Esophagus muscularis mucosa (tissue), 4 donors: ENCODE measurements at regions not wholly inside any gene's neighbourhood (a gene's known extent, or its start where the extent isn't known, plus 50 kb on each side); places are given as distances from the start of the nearest gene placed in this dataset.
"Not testable (repeated sequence)": the region's sequence is repeated elsewhere in the genome, so short reads cannot be mapped to it uniquely, and the experiment has no call there.

Experiments
- DNase-seq: peaks from one replicate; pipeline ENCODE4 v3.0.0-alpha.2; 2017; ENCODE audit errors: extremely low spot score
- H3K27ac ChIP-seq, 4 donors: fragments of 200-600 bp; sonication (generic); replicated peaks in 1 of 4; 1 replicate in 3 of 4; 2 replicates in 1 of 4; pipeline ENCODE4 v1.5.1; 2016 to 2019; ENCODE audit warnings: mild to moderate bottlenecking in 1 of 4
- H3K27me3 ChIP-seq, 4 donors: fragments of 200-600 bp; sonication (generic); one replicate each; pipeline versions ENCODE4 v1.5.1 to v1.6.0; 2016 to 2019
- H3K36me3 ChIP-seq, 4 donors: fragments of 200-600 bp; sonication (generic); one replicate each; pipeline ENCODE4 v1.5.1; 2016 to 2019
- H3K4me1 ChIP-seq, 4 donors: fragments of 200-600 bp; sonication (generic); one replicate each; pipeline ENCODE4 v1.5.1; 2016 to 2019
- H3K4me3 ChIP-seq, 4 donors: fragments of 200-600 bp; sonication (generic); 1 replicate in 2 of 4; 2 replicates in 2 of 4; pipeline ENCODE4 v1.5.1; 2016 to 2019; ENCODE audit warnings: mild to moderate bottlenecking in 4 of 4, moderate library complexity in 1 of 4
- H3K9me3 ChIP-seq, 4 donors: fragments of 200-600 bp; sonication (generic); 1 replicate in 3 of 4; 2 replicates in 1 of 4; pipeline ENCODE4 v1.5.1; 2016 to 2019
- EP300 ChIP-seq: sonication (generic); formaldehyde crosslinking; IDR thresholded peaks from one replicate; pipeline ENCODE4 v1.6.1; 2017; ENCODE audit warnings: antibody characterized with exemption
- POLR2A ChIP-seq: fragments of 450-650 bp; IDR thresholded peaks from one replicate; pipeline ENCODE4 v1.6.1; 2017; ENCODE audit warnings: antibody characterized with exemption, moderate library complexity, mild to moderate bottlenecking, low read depth
- POLR2AphosphoS5 ChIP-seq, 2 donors: sonication (generic); formaldehyde crosslinking; IDR thresholded peaks; one replicate each; pipeline ENCODE4 v1.6.1; 2017; ENCODE audit warnings: antibody characterized with exemption in 2 of 2
- WGBS: methylation state at CpG from one replicate; pipeline ENCODE4 v1.1.5; 2018; 5-methylcytosine and 5-hydroxymethylcytosine counted together
- intact Hi-C: fragments of 100-400 bp; cut with DNase I; formaldehyde crosslinking; loops from one replicate; pipeline ENCODE4 v1.15.1; 2023
- TF ChIP-seq, protein P1 (sequence below), 3 experiments: fragments of 200-600 bp in 2 of 3; fragments of 450-650 bp in 1 of 3; sonication (generic) in 2 of 3; IDR thresholded peaks; one replicate each; pipeline ENCODE4 v1.5.1; 2017 to 2019; ENCODE audit warnings: antibody characterized with exemption in 3 of 3, mild to moderate bottlenecking in 2 of 3, moderate library complexity in 1 of 3

- no peak overlapping the region for H3K27ac ChIP-seq
- no peak for TF ChIP-seq EP300
- no peak for TF ChIP-seq POLR2AphosphoS5 (IDR thresholded peaks at IDR 0.05)
- TF ChIP-seq, protein P1, sequence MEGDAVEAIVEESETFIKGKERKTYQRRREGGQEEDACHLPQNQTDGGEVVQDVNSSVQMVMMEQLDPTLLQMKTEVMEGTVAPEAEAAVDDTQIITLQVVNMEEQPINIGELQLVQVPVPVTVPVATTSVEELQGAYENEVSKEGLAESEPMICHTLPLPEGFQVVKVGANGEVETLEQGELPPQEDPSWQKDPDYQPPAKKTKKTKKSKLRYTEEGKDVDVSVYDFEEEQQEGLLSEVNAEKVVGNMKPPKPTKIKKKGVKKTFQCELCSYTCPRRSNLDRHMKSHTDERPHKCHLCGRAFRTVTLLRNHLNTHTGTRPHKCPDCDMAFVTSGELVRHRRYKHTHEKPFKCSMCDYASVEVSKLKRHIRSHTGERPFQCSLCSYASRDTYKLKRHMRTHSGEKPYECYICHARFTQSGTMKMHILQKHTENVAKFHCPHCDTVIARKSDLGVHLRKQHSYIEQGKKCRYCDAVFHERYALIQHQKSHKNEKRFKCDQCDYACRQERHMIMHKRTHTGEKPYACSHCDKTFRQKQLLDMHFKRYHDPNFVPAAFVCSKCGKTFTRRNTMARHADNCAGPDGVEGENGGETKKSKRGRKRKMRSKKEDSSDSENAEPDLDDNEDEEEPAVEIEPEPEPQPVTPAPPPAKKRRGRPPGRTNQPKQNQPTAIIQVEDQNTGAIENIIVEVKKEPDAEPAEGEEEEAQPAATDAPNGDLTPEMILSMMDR (IDR thresholded peaks at IDR 0.05) = no peak
- TF ChIP-seq POLR2A = no peak
- no peaks in the 10 kb centered on the region for H3K4me1 ChIP-seq
- no peaks in the 10 kb centered on the region for H3K9me3 ChIP-seq
- H3K4me3 ChIP-seq = no peak overlapping the region
- no peaks in the 10 kb centered on the region for H3K36me3 ChIP-seq
- H3K27me3 ChIP-seq = no peaks in the 10 kb centered on the region
- no peak for DNase-seq
- intact Hi-C loops = no loop called here
Measured at GRCh38 chr11:97620007-97620406, 1230.2 kb downstream of the JRKL start.

DNA sequence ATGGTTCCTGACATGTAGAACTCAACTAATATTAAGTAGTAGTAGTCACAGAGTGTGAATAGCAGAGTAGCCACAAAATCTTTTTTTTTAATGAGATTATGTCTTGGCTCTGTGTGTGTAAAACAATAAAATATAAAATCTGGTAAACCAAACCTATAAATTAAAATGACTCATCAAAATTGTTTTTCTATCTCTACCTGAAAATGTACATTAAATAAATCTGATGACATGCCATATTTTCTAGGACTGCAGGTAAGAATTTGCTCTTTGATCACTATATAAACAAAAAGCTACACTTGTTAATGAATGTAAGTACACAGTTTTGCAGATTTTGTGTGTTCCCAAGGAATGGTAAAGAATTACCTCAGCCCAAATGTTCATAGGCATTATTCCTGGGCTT lies 1231.5 kb downstream of the JRKL start:
- Histone ChIP-seq H3K4me3 (no peak overlapping the region), H3K36me3 (no peaks in the 10 kb centered on the region), H3K27me3 (no peaks in the 10 kb centered on the region), H3K4me1 (no peaks in the 10 kb centered on the region), H3K9me3 (no peaks in the 10 kb centered on the region), H3K27ac (no peak overlapping the region)
- intact Hi-C loops = no loop called here
- DNase-seq = no peak
- TF ChIP-seq POLR2A (no peak), EP300 (no peak), POLR2AphosphoS5 (IDR thresholded peaks at IDR 0.05) (no peak)
- TF ChIP-seq, protein P1 (IDR thresholded peaks at IDR 0.05) = no peak

GRCh38 chr11:97622795-97623194 lies 1233.0 kb downstream of the JRKL start:
- no peaks in the 10 kb centered on the region for H3K4me1 ChIP-seq
- H3K36me3 ChIP-seq = no peaks in the 10 kb centered on the region
- H3K9me3 ChIP-seq = no peaks in the 10 kb centered on the region
- no peak for DNase-seq
- WGBS = 89% methylated on average over 2 of the region's 2 CpGs
- intact Hi-C loops = no loop called here
- TF ChIP-seq POLR2A (no peak), POLR2AphosphoS5 (IDR thresholded peaks at IDR 0.05) (no peak), EP300 (no peak)
- TF ChIP-seq, protein P1 (IDR thresholded peaks at IDR 0.05) = no peak
- H3K4me3 ChIP-seq = no peak overlapping the region
- no peak overlapping the region for H3K27ac ChIP-seq
- H3K27me3 ChIP-seq = no peaks in the 10 kb centered on the region

- H3K4me3 ChIP-seq, H3K9me3 ChIP-seq, H3K4me1 ChIP-seq, H3K27ac ChIP-seq, DNase-seq, intact Hi-C loops, H3K36me3 ChIP-seq, H3K27me3 ChIP-seq: not testable (repeated sequence)
- WGBS = 78% methylated on average over 4 of the region's 4 CpGs
Measured at GRCh38 chr11:97636741-97637140, 1246.9 kb downstream of the JRKL start.

DNA sequence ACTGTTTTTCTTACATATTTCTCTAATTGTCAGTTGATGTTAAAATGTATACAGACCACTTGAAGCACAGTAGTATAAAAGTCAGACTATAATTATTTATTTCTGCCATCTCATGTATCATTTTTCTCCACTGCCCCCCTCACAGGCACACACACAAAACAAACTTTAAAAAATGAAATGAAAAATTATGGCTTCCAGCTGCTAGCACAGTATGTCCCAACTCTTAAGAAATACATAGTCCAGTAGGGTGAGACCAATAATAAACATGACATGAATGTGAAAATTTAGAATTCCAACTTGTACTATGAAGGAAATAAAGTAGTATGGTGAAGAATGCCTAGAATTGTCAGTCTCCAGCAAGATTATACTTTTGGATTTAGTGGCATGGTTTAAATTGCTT lies 1247.9 kb downstream of the JRKL start:
- TF ChIP-seq POLR2AphosphoS5 (IDR thresholded peaks at IDR 0.05) (no peak), EP300 (no peak), POLR2A (no peak)
- TF ChIP-seq, protein P1 (IDR thresholded peaks at IDR 0.05) = no peak
- intact Hi-C loops = no loop called here
- H3K4me1 ChIP-seq = no peaks in the 10 kb centered on the region
- H3K36me3 ChIP-seq = no peaks in the 10 kb centered on the region
- H3K27ac ChIP-seq = no peak overlapping the region
- DNase-seq = no peak
- no peak overlapping the region for H3K4me3 ChIP-seq
- peaks cover 0 to 5% (median 0%) of the 10 kb centered on the region in 4 donors for H3K9me3 ChIP-seq
- H3K27me3 ChIP-seq = no peaks in the 10 kb centered on the region
